ENCODE measurements at regions not wholly inside any gene's neighbourhood (a gene's known extent, or its start where the extent isn't known, plus 50 kb on each side); places are given as distances from the start of the nearest gene placed in this dataset.

GRCh38 chr3:106215047-106215446 lies 346.2 kb upstream of the CBLB start:
- peaks cover 4% of the 10 kb centered on the region for H3K9me3 Mint-ChIP-seq (ENCODE audit: unreplicated experiment)
- H3K27me3 Mint-ChIP-seq (ENCODE audit: unreplicated experiment): peaks cover 5% of the 10 kb centered on the region
- TF ChIP-seq CTCF (IDR thresholded peaks at IDR 0.05; ENCODE audit: partially characterized antibody, unreplicated experiment): no peak
- no peak overlapping the region for H3K27ac Mint-ChIP-seq (ENCODE audit: unreplicated experiment)
- H3K4me3 Mint-ChIP-seq (ENCODE audit: unreplicated experiment): no peak overlapping the region
- H3K36me3 Mint-ChIP-seq (ENCODE audit: unreplicated experiment): peaks cover 6% of the 10 kb centered on the region
- DNase-seq: no peak
- H3K4me1 Mint-ChIP-seq (ENCODE audit: low read depth, unreplicated experiment): no peaks in the 10 kb centered on the region

GRCh38 chr3:106217745-106218144 lies 348.9 kb upstream of the CBLB start:
- H3K27me3 Mint-ChIP-seq (ENCODE audit: unreplicated experiment): peaks cover 3% of the 10 kb centered on the region
- H3K4me1 Mint-ChIP-seq (ENCODE audit: low read depth, unreplicated experiment): no peaks in the 10 kb centered on the region
- no peak for TF ChIP-seq CTCF (IDR thresholded peaks at IDR 0.05; ENCODE audit: partially characterized antibody, unreplicated experiment)
- H3K36me3 Mint-ChIP-seq (ENCODE audit: unreplicated experiment): peaks cover 30% of the 10 kb centered on the region
- no peak overlapping the region for H3K4me3 Mint-ChIP-seq (ENCODE audit: unreplicated experiment)
- peaks cover 16% of the 10 kb centered on the region for H3K9me3 Mint-ChIP-seq (ENCODE audit: unreplicated experiment)
- no peak overlapping the region for H3K27ac Mint-ChIP-seq (ENCODE audit: unreplicated experiment)
- no peak for DNase-seq

- Mint-ChIP-seq H3K36me3 (ENCODE audit: unreplicated experiment) (peaks cover 22% of the 10 kb centered on the region), H3K9me3 (ENCODE audit: unreplicated experiment) (peaks cover 6% of the 10 kb centered on the region), H3K27me3 (ENCODE audit: unreplicated experiment) (no peaks in the 10 kb centered on the region), H3K27ac (ENCODE audit: unreplicated experiment) (no peak overlapping the region), H3K4me3 (ENCODE audit: unreplicated experiment) (no peak overlapping the region), H3K4me1 (ENCODE audit: low read depth, unreplicated experiment) (no peaks in the 10 kb centered on the region)
- no peak for DNase-seq
- no peak for TF ChIP-seq CTCF (IDR thresholded peaks at IDR 0.05; ENCODE audit: partially characterized antibody, unreplicated experiment)
Measured at GRCh38 chr3:106227068-106227467, 358.3 kb upstream of the CBLB start.

GRCh38 chr3:106228271-106228670 lies 359.5 kb upstream of the CBLB start:
- DNase-seq: no peak
- no peak for TF ChIP-seq CTCF (IDR thresholded peaks at IDR 0.05; ENCODE audit: partially characterized antibody, unreplicated experiment)
- H3K36me3 Mint-ChIP-seq (ENCODE audit: unreplicated experiment): peaks cover 10% of the 10 kb centered on the region
- H3K27me3 Mint-ChIP-seq (ENCODE audit: unreplicated experiment): no peaks in the 10 kb centered on the region
- H3K9me3 Mint-ChIP-seq (ENCODE audit: unreplicated experiment): peaks cover 1% of the 10 kb centered on the region
- no peak overlapping the region for H3K27ac Mint-ChIP-seq (ENCODE audit: unreplicated experiment)
- no peaks in the 10 kb centered on the region for H3K4me1 Mint-ChIP-seq (ENCODE audit: low read depth, unreplicated experiment)
- no peak overlapping the region for H3K4me3 Mint-ChIP-seq (ENCODE audit: unreplicated experiment)

GRCh38 chr3:106229495-106230278 lies 360.9 kb upstream of the CBLB start:
- H3K27ac Mint-ChIP-seq (ENCODE audit: unreplicated experiment): no peak overlapping the region

More at GRCh38 chr3:106229495-106230278, 360.9 kb upstream of the CBLB start:
- no peak for TF ChIP-seq CTCF (IDR thresholded peaks at IDR 0.05; ENCODE audit: partially characterized antibody, unreplicated experiment)
- no peak overlapping the region for H3K4me3 Mint-ChIP-seq (ENCODE audit: unreplicated experiment)
- no peaks in the 10 kb centered on the region for H3K27me3 Mint-ChIP-seq (ENCODE audit: unreplicated experiment)
- peaks cover 1% of the 10 kb centered on the region for H3K9me3 Mint-ChIP-seq (ENCODE audit: unreplicated experiment)
- no peak for DNase-seq
- H3K4me1 Mint-ChIP-seq (ENCODE audit: low read depth, unreplicated experiment): no peaks in the 10 kb centered on the region
- peaks cover 5% of the 10 kb centered on the region for H3K36me3 Mint-ChIP-seq (ENCODE audit: unreplicated experiment)

Measured in glutamatergic neuron (in vitro differentiated cells).